CD4-positive, alpha-beta memory T cell (primary cell): ENCODE measurements at regions not wholly inside any gene's neighbourhood (a gene's known extent, or its start where the extent isn't known, plus 50 kb on each side); places are given as distances from the start of the nearest gene placed in this dataset.

ENCODE experiments used
- CTCF ChIA-PET: fragments of 350-600 bp; sonication (Branson Sonifier 250); formaldehyde crosslinking; loops from one replicate; lab custom pipeline; 2021; ENCODE audit warnings: inconsistent platforms; ENCODE audit not compliant: partially characterized antibody; lab: Charles Lee
- POLR2A ChIA-PET: fragments of 350-600 bp; sonication (Branson Sonifier 250); formaldehyde crosslinking; loops from one replicate; lab custom pipeline; 2021; ENCODE audit not compliant: partially characterized antibody; lab: Charles Lee
- DNase-seq, 5 donors: peaks; one replicate each; pipeline versions ENCODE4 v3.0.0 to v3.0.0-alpha.2; 2020 to 2022; ENCODE audit warnings: mixed read lengths in 1 of 5
- H3K27ac ChIP-seq: one replicate; pipeline ENCODE4 v1.7.0; 2013; ENCODE audit warnings: low read depth, low read length
- H3K27me3 ChIP-seq: 2 replicates; pipeline ENCODE4 v1.7.0; 2013; ENCODE audit warnings: mild to moderate bottlenecking, low read length, moderate library complexity; ENCODE audit not compliant: insufficient read depth
- H3K36me3 ChIP-seq: 2 replicates; pipeline ENCODE4 v1.7.0; 2013; ENCODE audit warnings: mild to moderate bottlenecking, low read length, moderate library complexity; ENCODE audit not compliant: insufficient read depth
- H3K4me1 ChIP-seq: 2 replicates; pipeline ENCODE4 v1.7.0; 2013; ENCODE audit warnings: mild to moderate bottlenecking, low read length, moderate library complexity; ENCODE audit not compliant: insufficient read depth
- H3K4me3 ChIP-seq, 2 donors: one replicate each; pipeline ENCODE4 v1.7.0; 2013; ENCODE audit warnings: low read length in 2 of 2, mild to moderate bottlenecking in 1 of 2
- H3K9me3 ChIP-seq, 2 donors: one replicate each; pipeline ENCODE4 v1.7.0; 2013; ENCODE audit warnings: low read length in 2 of 2, control low read depth in 1 of 2; ENCODE audit not compliant: control insufficient read depth in 1 of 2
- H3K27ac Mint-ChIP-seq, 7 donors: one replicate each; pipeline ENCODE4 v1.8.0; 2020 to 2021; ENCODE audit warnings: mixed read lengths in 7 of 7, mild to moderate bottlenecking in 6 of 7, inconsistent platforms in 3 of 7, moderate library complexity in 3 of 7
- H3K27me3 Mint-ChIP-seq, 2 donors: one replicate each; pipeline ENCODE4 v1.8.0; 2020 to 2021; ENCODE audit warnings: mixed read lengths in 2 of 2
- H3K36me3 Mint-ChIP-seq, 2 donors: one replicate each; pipeline ENCODE4 v1.8.0; 2020 to 2021; ENCODE audit warnings: mixed read lengths in 2 of 2, inconsistent platforms in 1 of 2, mild to moderate bottlenecking in 1 of 2
- H3K4me1 Mint-ChIP-seq, 4 donors: one replicate each; pipeline ENCODE4 v1.8.0; 2020 to 2021; ENCODE audit warnings: mixed read lengths in 4 of 4, mild to moderate bottlenecking in 1 of 4
- H3K4me3 Mint-ChIP-seq, 8 donors: one replicate each; pipeline ENCODE4 v1.8.0; 2020 to 2021; ENCODE audit warnings: mixed read lengths in 8 of 8, mild to moderate bottlenecking in 7 of 8, moderate library complexity in 6 of 8, inconsistent platforms in 3 of 8
- H3K9me3 Mint-ChIP-seq, 8 donors: one replicate each; pipeline ENCODE4 v1.8.0; 2020 to 2021; ENCODE audit warnings: mixed read lengths in 8 of 8, mild to moderate bottlenecking in 5 of 8, inconsistent platforms in 3 of 8, moderate library complexity in 1 of 8
- intact Hi-C: fragments of 100-400 bp; cut with micrococcal nuclease; formaldehyde crosslinking; loops from one replicate; pipeline ENCODE4 v1.15.1; 2023

DNA sequence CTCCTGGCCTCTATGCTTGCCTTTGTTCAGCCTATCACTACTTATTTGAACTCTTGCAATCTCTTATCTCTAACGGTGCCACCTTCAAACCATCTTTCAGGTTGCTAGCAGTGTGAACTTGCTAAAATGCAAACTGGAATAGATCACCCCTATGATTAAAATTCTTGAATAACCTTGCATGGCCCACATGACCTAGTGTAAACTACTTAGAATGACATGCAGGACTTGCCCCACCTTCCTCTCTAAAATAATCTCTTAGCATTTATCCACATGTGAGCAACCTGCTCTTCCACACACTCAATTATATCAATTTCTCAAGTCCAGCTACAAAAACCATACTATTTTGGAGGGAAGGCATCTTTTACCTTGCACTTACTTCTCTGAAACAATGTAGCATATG is 137.6 kb downstream of the ETAA1 start:
- no peaks in the 10 kb centered on the region for H3K27me3 Mint-ChIP-seq
- no peak overlapping the region for H3K4me3 Mint-ChIP-seq
- POLR2A ChIA-PET = no interaction called here
- intact Hi-C loops = no loop called here
- H3K27ac Mint-ChIP-seq = no peak overlapping the region
- H3K9me3 Mint-ChIP-seq = peaks cover 0 to 22% (median 3%) of the 10 kb centered on the region in 8 donors
- H3K36me3 Mint-ChIP-seq = no peaks in the 10 kb centered on the region
- CTCF ChIA-PET = no interaction called here
- Histone ChIP-seq H3K9me3 (no peaks in the 10 kb centered on the region), H3K27me3 (no peaks in the 10 kb centered on the region), H3K27ac (no peak overlapping the region), H3K4me1 (no peaks in the 10 kb centered on the region), H3K36me3 (no peaks in the 10 kb centered on the region), H3K4me3 (no peak overlapping the region)
- H3K4me1 Mint-ChIP-seq = no peaks in the 10 kb centered on the region
- no peak for DNase-seq

GRCh38 chr2:67540962-67541361 is 143.8 kb downstream of the ETAA1 start:
- intact Hi-C loops = no loop called here
- Histone ChIP-seq H3K27me3 (no peaks in the 10 kb centered on the region), H3K9me3 (no peaks in the 10 kb centered on the region), H3K27ac (no peak overlapping the region), H3K4me1 (no peaks in the 10 kb centered on the region), H3K4me3 (no peak overlapping the region), H3K36me3 (no peaks in the 10 kb centered on the region)
- DNase-seq = no peak
- POLR2A ChIA-PET = no interaction called here
- Mint-ChIP-seq H3K4me1 (no peaks in the 10 kb centered on the region), H3K27ac (no peak overlapping the region), H3K4me3 (no peak overlapping the region), H3K27me3 (no peaks in the 10 kb centered on the region), H3K9me3 (peaks cover 2 to 57% (median 22%) of the 10 kb centered on the region in 8 donors), H3K36me3 (no peaks in the 10 kb centered on the region)
- CTCF ChIA-PET = no interaction called here

DNA sequence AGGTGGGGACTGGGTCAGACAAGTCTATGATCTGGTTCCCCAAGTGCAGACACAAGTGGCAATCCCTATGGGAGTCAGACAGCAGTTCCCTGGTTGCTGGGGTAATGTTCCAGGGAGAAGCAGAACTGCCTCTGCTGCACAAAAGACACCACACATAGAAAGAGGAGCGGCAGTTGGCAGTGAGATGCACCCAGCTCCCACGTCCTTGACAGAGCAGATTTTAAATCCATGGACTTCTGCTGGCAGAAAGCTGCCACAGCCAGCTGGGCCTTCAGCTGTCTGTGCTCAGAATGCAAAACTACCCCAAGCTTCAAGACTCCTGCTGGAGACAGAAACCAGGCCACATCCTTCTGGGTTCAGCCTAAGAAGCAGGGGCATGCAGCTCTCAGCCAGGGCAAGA is 147.2 kb downstream of the ETAA1 start:
- Mint-ChIP-seq H3K4me3 (no peak overlapping the region), H3K4me1 (no peaks in the 10 kb centered on the region), H3K27ac (no peak overlapping the region), H3K9me3 (peaks cover 2 to 53% (median 20%) of the 10 kb centered on the region in 8 donors), H3K36me3 (no peaks in the 10 kb centered on the region), H3K27me3 (peaks cover 2 to 4% of the 10 kb centered on the region in 2 donors)
- H3K27ac ChIP-seq = no peak overlapping the region
- H3K27me3 ChIP-seq = no peaks in the 10 kb centered on the region
- H3K9me3 ChIP-seq = no peaks in the 10 kb centered on the region
- H3K36me3 ChIP-seq = no peaks in the 10 kb centered on the region
- no peak for DNase-seq
- intact Hi-C loops = no loop called here
- no peak overlapping the region for H3K4me3 ChIP-seq
- ChIA-PET POLR2A (no interaction called here), CTCF (no interaction called here)
- no peaks in the 10 kb centered on the region for H3K4me1 ChIP-seq

DNA sequence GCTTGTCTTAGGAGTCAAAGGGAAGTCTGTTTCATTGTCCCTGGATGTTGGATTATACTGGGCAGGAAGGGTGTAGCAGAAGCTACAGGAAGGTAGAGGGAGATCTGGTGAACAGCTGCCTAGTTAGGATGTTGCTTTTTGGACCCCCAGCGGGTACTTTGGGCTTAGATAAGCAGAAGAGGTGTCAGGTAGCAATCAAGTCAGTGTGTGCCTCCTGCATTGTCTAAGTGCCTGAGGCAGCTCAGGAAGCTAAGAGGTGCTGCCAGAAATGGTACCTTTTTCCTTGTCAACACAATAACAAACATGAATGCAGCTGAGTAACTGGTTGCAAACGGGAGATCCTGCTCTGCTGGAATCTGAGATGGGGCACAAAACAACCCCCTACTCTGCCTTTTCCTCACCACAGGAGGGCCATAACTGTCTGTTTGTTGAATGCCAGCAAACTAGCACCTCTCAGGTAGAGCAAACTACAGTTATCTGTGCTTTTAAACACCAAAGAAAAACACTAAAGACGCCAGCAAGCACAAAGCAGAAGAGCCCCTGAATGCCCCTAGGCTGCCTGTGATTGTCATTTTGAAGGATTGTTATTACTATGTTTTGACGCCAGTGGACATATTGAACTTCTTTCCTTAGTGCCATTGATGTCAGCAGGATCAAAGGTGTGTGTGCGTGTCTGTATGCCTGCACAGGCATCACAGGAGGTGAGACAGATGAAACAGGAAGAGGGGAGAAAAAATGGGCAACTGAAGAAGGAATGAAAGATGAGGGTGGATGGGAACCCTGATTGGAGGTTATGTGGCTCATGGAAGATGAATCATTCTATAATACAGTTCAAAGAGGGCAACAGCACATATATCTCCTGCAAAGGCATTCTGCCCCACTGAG is 151.4 kb downstream of the ETAA1 start:
- H3K27ac ChIP-seq = no peak overlapping the region
- H3K9me3 Mint-ChIP-seq = peaks cover 2 to 25% (median 9%) of the 10 kb centered on the region in 8 donors
- H3K4me1 Mint-ChIP-seq = no peaks in the 10 kb centered on the region
- no peak overlapping the region for H3K4me3 ChIP-seq
- no peak overlapping the region for H3K4me3 Mint-ChIP-seq
- H3K36me3 Mint-ChIP-seq = no peaks in the 10 kb centered on the region
- ChIA-PET POLR2A (no interaction called here), CTCF (no interaction called here)
- DNase-seq = no peak
- H3K4me1 ChIP-seq = no peaks in the 10 kb centered on the region
- H3K27me3 Mint-ChIP-seq = peaks cover 2 to 4% of the 10 kb centered on the region in 2 donors
- no peak overlapping the region for H3K27ac Mint-ChIP-seq
- no peaks in the 10 kb centered on the region for H3K36me3 ChIP-seq
- no peaks in the 10 kb centered on the region for H3K9me3 ChIP-seq
- intact Hi-C loops = no loop called here
- H3K27me3 ChIP-seq = no peaks in the 10 kb centered on the region

DNA sequence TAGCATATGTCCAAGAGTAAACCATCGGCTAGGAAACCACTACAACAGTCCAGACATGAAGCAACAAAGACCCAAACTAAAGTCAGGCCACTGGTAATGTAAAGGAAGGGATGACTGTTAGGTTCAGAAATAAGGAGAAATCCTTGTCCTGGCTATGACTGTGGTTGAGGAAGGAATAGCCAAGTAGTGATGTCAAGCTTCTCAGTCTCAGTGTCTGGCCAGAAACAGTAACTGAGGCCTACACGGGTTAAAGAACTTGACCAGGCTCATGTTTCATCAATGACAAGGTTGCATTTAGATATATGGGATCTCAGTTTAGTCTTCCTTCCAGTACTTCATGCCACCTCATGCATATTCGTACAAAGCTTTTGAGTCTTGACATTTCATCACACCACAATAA is 162.0 kb downstream of the ETAA1 start:
- CTCF ChIA-PET = no interaction called here
- H3K27ac Mint-ChIP-seq = no peak overlapping the region

DNA sequence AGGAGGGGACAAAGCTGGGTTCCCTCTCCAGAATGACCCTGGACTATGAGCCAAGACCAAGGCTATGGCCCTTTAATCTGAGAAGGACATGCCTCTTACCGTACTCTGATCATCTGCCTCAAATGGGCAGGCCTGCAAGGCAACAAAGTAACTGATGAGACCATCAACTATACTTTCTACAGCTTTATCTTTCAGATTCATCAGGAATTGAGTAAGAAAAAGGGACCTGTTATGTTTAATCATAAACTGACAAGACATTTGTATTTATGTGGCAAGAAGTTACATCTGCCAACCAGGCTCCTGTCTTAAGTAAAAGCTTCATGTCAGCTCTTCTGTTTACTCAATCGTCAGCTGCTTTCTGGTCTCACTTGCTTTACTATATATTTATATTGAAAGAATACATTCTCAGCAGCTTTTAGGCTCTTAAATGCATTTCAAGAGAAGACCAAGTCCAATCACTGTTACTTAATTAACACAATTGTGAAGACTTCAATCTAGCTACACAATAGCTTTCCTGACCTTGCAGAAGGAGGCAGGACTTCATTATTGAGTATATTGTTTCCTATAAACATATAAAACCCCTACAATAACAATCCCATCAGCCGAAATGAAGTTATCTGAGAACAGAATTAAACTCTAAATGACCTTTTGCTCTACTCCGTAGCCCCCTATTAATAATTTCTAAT is 163.8 kb downstream of the ETAA1 start:
- no peak for DNase-seq
- Mint-ChIP-seq H3K4me1 (no peaks in the 10 kb centered on the region), H3K27me3 (peaks cover 0 to 2% of the 10 kb centered on the region in 2 donors), H3K27ac (no peak overlapping the region), H3K4me3 (no peak overlapping the region), H3K9me3 (no peaks in the 10 kb centered on the region), H3K36me3 (no peaks in the 10 kb centered on the region)
- CTCF ChIA-PET = no interaction called here
- no peaks in the 10 kb centered on the region for H3K36me3 ChIP-seq
- H3K27ac ChIP-seq = no peak overlapping the region
- H3K4me1 ChIP-seq = no peaks in the 10 kb centered on the region
- POLR2A ChIA-PET = no interaction called here
- no peak overlapping the region for H3K4me3 ChIP-seq
- no peaks in the 10 kb centered on the region for H3K27me3 ChIP-seq
- intact Hi-C loops = no loop called here
- no peaks in the 10 kb centered on the region for H3K9me3 ChIP-seq

More for the DNA sequence above, 162.0 kb downstream of the ETAA1 start:
- no peaks in the 10 kb centered on the region for H3K36me3 Mint-ChIP-seq
- no peaks in the 10 kb centered on the region for H3K9me3 ChIP-seq
- H3K9me3 Mint-ChIP-seq = no peaks in the 10 kb centered on the region
- intact Hi-C loops = no loop called here
- POLR2A ChIA-PET = no interaction called here
- no peaks in the 10 kb centered on the region for H3K4me1 ChIP-seq
- H3K27ac ChIP-seq = no peak overlapping the region
- H3K27me3 Mint-ChIP-seq = peaks cover 0 to 2% of the 10 kb centered on the region in 2 donors
- DNase-seq = no peak
- H3K4me3 Mint-ChIP-seq = no peak overlapping the region
- no peaks in the 10 kb centered on the region for H3K36me3 ChIP-seq
- no peak overlapping the region for H3K4me3 ChIP-seq
- no peaks in the 10 kb centered on the region for H3K4me1 Mint-ChIP-seq
- no peaks in the 10 kb centered on the region for H3K27me3 ChIP-seq

DNA sequence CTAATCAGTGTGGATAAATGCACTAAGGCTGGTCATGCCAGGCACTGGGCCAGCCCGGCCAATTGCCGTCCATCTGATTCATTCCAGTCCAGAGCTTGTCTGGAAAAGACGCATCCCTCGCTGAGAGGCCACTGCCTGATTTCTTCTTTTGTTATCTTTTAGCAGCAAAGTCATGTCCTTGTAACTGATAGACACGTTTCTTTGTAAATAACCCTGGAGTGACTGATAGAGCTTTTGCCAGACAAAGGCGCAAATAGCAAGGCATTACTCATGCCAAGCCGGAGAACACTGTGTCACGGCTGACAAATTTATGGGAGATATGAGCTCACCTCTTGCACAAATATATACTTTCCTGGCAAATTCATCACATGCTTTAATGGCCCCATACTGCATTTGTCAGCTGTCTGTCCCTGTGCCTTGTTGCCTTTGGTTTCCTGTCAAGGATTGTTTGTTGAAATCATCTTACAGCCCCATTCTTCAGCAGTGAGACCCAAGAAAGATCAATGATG is 164.4 kb downstream of the ETAA1 start:
- Histone ChIP-seq H3K4me3 (no peak overlapping the region), H3K27me3 (no peaks in the 10 kb centered on the region), H3K9me3 (no peaks in the 10 kb centered on the region), H3K36me3 (no peaks in the 10 kb centered on the region), H3K27ac (no peak overlapping the region), H3K4me1 (no peaks in the 10 kb centered on the region)
- CTCF ChIA-PET = no interaction called here
- POLR2A ChIA-PET = no interaction called here
- Mint-ChIP-seq H3K27ac (no peak overlapping the region), H3K4me3 (no peak overlapping the region), H3K36me3 (no peaks in the 10 kb centered on the region), H3K27me3 (peaks cover 0 to 2% of the 10 kb centered on the region in 2 donors), H3K4me1 (no peaks in the 10 kb centered on the region), H3K9me3 (no peaks in the 10 kb centered on the region)
- no peak for DNase-seq
- intact Hi-C loops = no loop called here
